Heart right ventricle (tissue), 16 donors: ENCODE measurements at regions not wholly inside any gene's neighbourhood (a gene's known extent, or its start where the extent isn't known, plus 50 kb on each side); places are given as distances from the start of the nearest gene placed in this dataset.
A peak's percentile ranks its signal among the peaks of the same experiment; 100 is the strongest.
"Not testable (repeated sequence)": the region's sequence is repeated elsewhere in the genome, so short reads cannot be mapped to it uniquely, and the experiment has no call there.

Source experiments
- ATAC-seq, 8 donors: fragments of 200-7000 bp; cut with Tn5 transposase; one replicate each; pipeline ENCODE4 v1.9.1; 2020; ENCODE audit warnings: mild to moderate bottlenecking in 8 of 8, moderate library complexity in 8 of 8, moderate number of reproducible peaks in 1 of 8
- DNase-seq, 2 donors: peaks; one replicate each; pipeline ENCODE4 v3.0.0-alpha.2; 2020
- H3K27ac ChIP-seq, 10 donors: fragments of 200-600 bp; sonication (generic) in 2 of 10; one replicate each; pipeline versions ENCODE4 v1.5.0 to v1.8.0; 2020 to 2022; ENCODE audit warnings: mild to moderate bottlenecking in 3 of 10
- H3K27me3 ChIP-seq, 7 donors: fragments of 200-600 bp; one replicate each; pipeline ENCODE4 v1.8.0; 2021 to 2022; ENCODE audit warnings: mild to moderate bottlenecking in 2 of 7
- H3K36me3 ChIP-seq, 9 donors: fragments of 200-600 bp; sonication (generic) in 1 of 9; one replicate each; pipeline versions ENCODE4 v1.5.0 to v1.8.0; 2020 to 2022; ENCODE audit warnings: mild to moderate bottlenecking in 2 of 9
- H3K4me1 ChIP-seq, 9 donors: fragments of 200-600 bp; sonication (generic) in 1 of 9; one replicate each; pipeline versions ENCODE4 v1.5.0 to v1.8.0; 2020 to 2022; ENCODE audit warnings: mild to moderate bottlenecking in 4 of 9
- H3K4me3 ChIP-seq, 10 donors: fragments of 200-600 bp; sonication (generic) in 2 of 10; one replicate each; pipeline versions ENCODE4 v1.5.0 to v1.8.0; 2020 to 2022; ENCODE audit warnings: mild to moderate bottlenecking in 7 of 10, moderate library complexity in 2 of 10
- H3K9me3 ChIP-seq, 11 donors: fragments of 200-600 bp in 10 of 11; sonication (generic) in 2 of 11; one replicate each; pipeline versions ENCODE4 v1.5.0 to v1.8.0; 2013 to 2022; ENCODE audit warnings: mild to moderate bottlenecking in 2 of 11, control low read depth in 1 of 11, moderate library complexity in 1 of 11
- WGBS, 2 donors: extraction: QIAGEN DNeasy Blood & Tissue Kit; methylation state at CpG; one replicate each; pipeline ENCODE4 v1.1.7; 2013; ENCODE audit warnings: inconsistent platforms in 1 of 2; 5-methylcytosine and 5-hydroxymethylcytosine counted together
- intact Hi-C, 10 donors: fragments of 100-400 bp; cut with DNase I; formaldehyde crosslinking; loops; one replicate each; pipeline versions ENCODE4 v1.11.1 to v1.14.2; 2022
- TF ChIP-seq, protein P1 (sequence below), 9 donors: fragments of 200-600 bp; sonication (generic) in 2 of 9; IDR thresholded peaks; one replicate each; pipeline versions ENCODE4 v1.5.0 to v1.8.0; 2021 to 2022; ENCODE audit warnings: antibody characterized with exemption in 9 of 9, mild to moderate bottlenecking in 5 of 9, moderate library complexity in 1 of 9
- donor health status: Arrhythmogenic right ventricular cardiomyopathy.
- donor health status: ischemic (EF 13 %, LVEDD 7.1; RV severe dilation, severe dysfunction).
- donor health status: healthy with polysubstance abuse.
- donor health status: DM: no; HTN: yes; CAD: no.
- donor health status: DM: no; HTN: no; CAD: no.
- donor health status: ischemic (EF 25% LVEDD 6.9; RV normal size, moderate dysfunction).
- donor health status: ischemic (EF 25% LVEDD 5.7; RV mildly dilated, moderate dysfunction).
- donor health status: healthy.
- donor health status: DM: yes; HTN: yes; CAD: no.
- donor health status: Ischemic cardiomyopathy.
- donor health status: ischemic (EF 35%, LVEDD 5.7; RV mildly dilated, moderate dysfunction).
- donor health status: nonischemic (EF 11% LVEDD 7.7; RV severe dilation, severe dysfunction).
- donor health status: DM: yes; HTN: yes; CAD: no.
- donor health status: PGD.
- donor health status: ischemic (EF 29% LVEDD 5.4; RV normal size, mild dysfunction).
- donor health status: nonischemic (EF 23%, LVEDD 6.1; RV moderate dilation, normal function).

GRCh38 chr15:95152741-95153140, 921.4 kb downstream of the MCTP2 start:
- TF ChIP-seq, protein P1, sequence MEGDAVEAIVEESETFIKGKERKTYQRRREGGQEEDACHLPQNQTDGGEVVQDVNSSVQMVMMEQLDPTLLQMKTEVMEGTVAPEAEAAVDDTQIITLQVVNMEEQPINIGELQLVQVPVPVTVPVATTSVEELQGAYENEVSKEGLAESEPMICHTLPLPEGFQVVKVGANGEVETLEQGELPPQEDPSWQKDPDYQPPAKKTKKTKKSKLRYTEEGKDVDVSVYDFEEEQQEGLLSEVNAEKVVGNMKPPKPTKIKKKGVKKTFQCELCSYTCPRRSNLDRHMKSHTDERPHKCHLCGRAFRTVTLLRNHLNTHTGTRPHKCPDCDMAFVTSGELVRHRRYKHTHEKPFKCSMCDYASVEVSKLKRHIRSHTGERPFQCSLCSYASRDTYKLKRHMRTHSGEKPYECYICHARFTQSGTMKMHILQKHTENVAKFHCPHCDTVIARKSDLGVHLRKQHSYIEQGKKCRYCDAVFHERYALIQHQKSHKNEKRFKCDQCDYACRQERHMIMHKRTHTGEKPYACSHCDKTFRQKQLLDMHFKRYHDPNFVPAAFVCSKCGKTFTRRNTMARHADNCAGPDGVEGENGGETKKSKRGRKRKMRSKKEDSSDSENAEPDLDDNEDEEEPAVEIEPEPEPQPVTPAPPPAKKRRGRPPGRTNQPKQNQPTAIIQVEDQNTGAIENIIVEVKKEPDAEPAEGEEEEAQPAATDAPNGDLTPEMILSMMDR (IDR thresholded peaks at IDR 0.05), result no peak
- Histone ChIP-seq H3K27me3 (no peaks in the 10 kb centered on the region), H3K36me3 (no peaks in the 10 kb centered on the region), H3K4me1 (no peaks in the 10 kb centered on the region), H3K4me3 (no peak overlapping the region), H3K9me3 (peaks cover 0 to 24% (median 6%) of the 10 kb centered on the region in 11 donors), H3K27ac (no peak overlapping the region)
- 89 to 98% methylated on average over 1 of the region's 1 CpG for WGBS, 2 donors
- DNase-seq (no peak), ATAC-seq (no peak)
- intact Hi-C loops, result no loop called here

DNA sequence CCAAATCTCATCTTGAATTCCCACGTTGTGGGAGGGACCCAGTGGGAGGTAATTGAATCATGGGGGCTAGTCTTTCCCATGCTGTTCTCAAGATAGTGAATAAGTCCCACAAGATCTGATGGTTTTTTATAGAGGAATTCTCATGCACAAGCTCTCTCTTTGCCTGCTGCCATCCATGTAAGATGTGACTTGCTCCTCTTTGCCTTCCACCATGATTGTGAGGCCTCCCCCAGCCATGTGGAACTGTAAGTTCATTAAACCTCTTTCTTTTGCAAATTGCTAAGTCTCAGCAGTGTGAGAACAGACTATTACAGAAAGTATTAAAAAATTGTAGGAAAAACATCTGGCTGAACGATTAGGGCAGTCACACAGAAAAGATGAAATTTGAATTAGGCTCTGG, 921.8 kb downstream of the MCTP2 start:
- H3K4me3 ChIP-seq, H3K27ac ChIP-seq, ATAC-seq, intact Hi-C loops, H3K36me3 ChIP-seq, DNase-seq, H3K27me3 ChIP-seq, H3K4me1 ChIP-seq: not testable (repeated sequence)
- 78 to 87% methylated on average over 2 of the region's 2 CpGs for WGBS, 2 donors
- H3K9me3 ChIP-seq, result peaks cover 0 to 24% (median 6%) of the 10 kb centered on the region in 11 donors

DNA sequence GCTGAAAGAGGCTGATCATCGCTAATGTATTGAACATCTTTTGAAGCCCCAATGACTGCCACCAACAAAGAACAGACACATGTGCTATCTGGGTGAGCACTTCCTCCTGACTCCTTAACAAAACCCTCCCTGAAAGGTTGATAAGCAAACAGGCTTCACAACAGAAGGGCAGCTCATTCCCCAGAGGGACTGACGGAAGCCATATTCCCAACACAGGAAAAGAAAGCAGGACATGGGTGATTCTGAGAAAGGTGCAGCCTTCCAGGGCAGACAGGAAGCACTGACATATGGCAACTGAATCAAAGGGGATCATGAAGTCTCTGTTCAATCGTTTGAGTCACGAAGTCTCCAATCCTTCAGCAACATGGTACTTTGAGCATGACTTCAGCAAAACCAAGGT, 929.0 kb downstream of the MCTP2 start:
- intact Hi-C loops, result loop anchor here in 1 of 10 donors (10.0 kb wide), 2 partner anchors 94 to 136 kb away; no protein-coding TSS in a partner anchor
- WGBS, 2 donors, result 53 to 60% methylated on average over 4 of the region's 4 CpGs
- no peaks in the 10 kb centered on the region for H3K36me3 ChIP-seq

GRCh38 chr15:95162069-95162468, 930.7 kb downstream of the MCTP2 start:
- ATAC-seq, result peak in 3 of 8 donors; percentile 14 to 21 (median 16)
- Histone ChIP-seq H3K27me3 (no peaks in the 10 kb centered on the region), H3K27ac (peak overlapping the region in 2 of 10 donors; percentile 25 to 42), H3K9me3 (peaks cover 0 to 12% (median 0%) of the 10 kb centered on the region in 11 donors), H3K4me3 (no peak overlapping the region), H3K36me3 (no peaks in the 10 kb centered on the region), H3K4me1 (peaks cover 0 to 7% (median 0%) of the 10 kb centered on the region in 9 donors)
- WGBS, 2 donors, result 58 to 61% methylated on average over 3 of the region's 3 CpGs
- no peak for DNase-seq
- intact Hi-C loops, result loop anchor here in 1 of 10 donors (10.0 kb wide), 2 partner anchors 93 to 137 kb away; no protein-coding TSS in a partner anchor
- TF ChIP-seq, protein P1 (IDR thresholded peaks at IDR 0.05), result no peak

More for the DNA sequence above, 929.0 kb downstream of the MCTP2 start:
- TF ChIP-seq, protein P1 (IDR thresholded peaks at IDR 0.05), result no peak
- Histone ChIP-seq H3K27me3 (no peaks in the 10 kb centered on the region), H3K4me1 (peaks cover 0 to 7% (median 0%) of the 10 kb centered on the region in 9 donors), H3K4me3 (no peak overlapping the region), H3K9me3 (peaks cover 0 to 15% (median 3%) of the 10 kb centered on the region in 11 donors), H3K27ac (no peak overlapping the region)
- DNase-seq (peak in 1 of 2 donors; percentile 5), ATAC-seq (peak in 6 of 8 donors; percentile 39 to 82 (median 54))

- H3K4me3 ChIP-seq, result no peak overlapping the region
- TF ChIP-seq, protein P1 (IDR thresholded peaks at IDR 0.05), result no peak
- intact Hi-C loops, result loop anchor here in 1 of 10 donors (10.0 kb wide), 2 partner anchors 92 to 138 kb away; no protein-coding TSS in a partner anchor
- peaks cover 0 to 7% (median 0%) of the 10 kb centered on the region in 9 donors for H3K4me1 ChIP-seq
- peak overlapping the region in 4 of 10 donors; percentile 33 to 57 (median 39) for H3K27ac ChIP-seq
- H3K27me3 ChIP-seq, result no peaks in the 10 kb centered on the region
- ATAC-seq, result peak in 5 of 8 donors; percentile 9 to 58 (median 46)
- H3K36me3 ChIP-seq, result no peaks in the 10 kb centered on the region
- H3K9me3 ChIP-seq, result peaks cover 0 to 12% (median 0%) of the 10 kb centered on the region in 11 donors
- no peak for DNase-seq
Measured at GRCh38 chr15:95162531-95162930, 931.2 kb downstream of the MCTP2 start.
